NCI-H2171 (cell line): ENCODE measurements at regions not wholly inside any gene's neighbourhood (a gene's known extent, or its start where the extent isn't known, plus 50 kb on each side); places are given as distances from the start of the nearest gene placed in this dataset.

Source experiments
- DNase-seq: peaks from one replicate; lab custom pipeline; 2025; lab: John Stamatoyannopoulos, UW

- no peak for DNase-seq
Observed at GRCh38 chr2:126494593-126494992, 161.4 kb upstream of the GYPC start.

- DNase-seq = no peak
Observed at GRCh38 chr2:126495189-126495588, 160.8 kb upstream of the GYPC start.

GRCh38 chr2:126496493-126496892 is 159.5 kb upstream of the GYPC start:
- no peak for DNase-seq

GRCh38 chr2:126503476-126503875 is 152.5 kb upstream of the GYPC start:
- no peak for DNase-seq

GRCh38 chr2:126504949-126505348 is 151.0 kb upstream of the GYPC start:
- DNase-seq = no peak

GRCh38 chr2:126506786-126507185 is 149.2 kb upstream of the GYPC start:
- no peak for DNase-seq

- DNase-seq = no peak
Observed at GRCh38 chr2:126507425-126507911, 148.5 kb upstream of the GYPC start.

GRCh38 chr2:126510356-126510755 is 145.6 kb upstream of the GYPC start:
- no peak for DNase-seq

GRCh38 chr2:126510960-126511359 is 145.0 kb upstream of the GYPC start:
- DNase-seq = no peak

GRCh38 chr2:126512026-126512425 is 143.9 kb upstream of the GYPC start:
- DNase-seq = no peak

- no peak for DNase-seq
Observed at GRCh38 chr2:126513033-126513432, 142.9 kb upstream of the GYPC start.

- no peak for DNase-seq
Observed at GRCh38 chr2:126515471-126515870, 140.5 kb upstream of the GYPC start.

- no peak for DNase-seq
Observed at GRCh38 chr2:126518196-126518595, 137.8 kb upstream of the GYPC start.

- no peak for DNase-seq
Observed at GRCh38 chr2:126527836-126528490, 128.0 kb upstream of the GYPC start.

GRCh38 chr2:126531029-126531428 is 124.9 kb upstream of the GYPC start:
- no peak for DNase-seq

GRCh38 chr2:126534478-126534877 is 121.5 kb upstream of the GYPC start:
- no peak for DNase-seq

- no peak for DNase-seq
Observed at GRCh38 chr2:126535408-126535807, 120.5 kb upstream of the GYPC start.

- no peak for DNase-seq
Observed at GRCh38 chr2:126536605-126537200, 119.3 kb upstream of the GYPC start.

GRCh38 chr2:126539101-126539500 is 116.9 kb upstream of the GYPC start:
- no peak for DNase-seq

- no peak for DNase-seq
Observed at GRCh38 chr2:126542247-126542646, 113.7 kb upstream of the GYPC start.

- DNase-seq = no peak
Observed at GRCh38 chr2:126543081-126543480, 112.9 kb upstream of the GYPC start.

- DNase-seq = no peak
Observed at GRCh38 chr2:126558029-126558428, 97.9 kb upstream of the GYPC start.

- DNase-seq = no peak
Observed at GRCh38 chr2:126568734-126569133, 87.2 kb upstream of the GYPC start.

- DNase-seq = no peak
Observed at GRCh38 chr2:126571403-126571802, 84.6 kb upstream of the GYPC start.
